SK-N-SH (cell line): ENCODE measurements at regions not wholly inside any gene's neighbourhood (a gene's known extent, or its start where the extent isn't known, plus 50 kb on each side); places are given as distances from the start of the nearest gene placed in this dataset.

Experiments used
- CTCF ChIA-PET: fragments of 300-600, 350-600 bp; formaldehyde crosslinking; extraction: SDS; loops from one replicate; lab custom pipeline; 2021; lab: Yijun Ruan, JAX
- POLR2A ChIA-PET: fragments of 350-600 bp; sonication (Branson Sonifier 250); formaldehyde crosslinking; extraction: SDS; loops from one replicate; lab custom pipeline; 2020; ENCODE audit warnings: antibody characterized with exemption, inconsistent platforms; lab: Yijun Ruan, JAX
- DNase-seq: peaks from one replicate; pipeline ENCODE4 v3.0.0; 2012
- H2AFZ ChIP-seq: fragments of 200-600 bp; sonication (generic); 2 replicates; pipeline ENCODE4 v1.8.1; 2016; ENCODE audit warnings: antibody characterized with exemption, mild to moderate bottlenecking, low read depth
- H3F3A ChIP-seq: fragments of 200-600 bp; sonication (generic); replicated peaks from 2 replicates; pipeline ENCODE3; 2016; ENCODE audit warnings: antibody characterized with exemption, mild to moderate bottlenecking; ENCODE audit not compliant: insufficient read depth
- H3K27ac ChIP-seq, 2 experiments: fragments of 200-500 bp in 1 of 2; fragments of 200-600 bp in 1 of 2; sonication (Bioruptor generic) in 1 of 2; sonication (generic), shearing (Covaris generic) in 1 of 2; 2 replicates each; pipeline versions ENCODE4 v1.5.1 to v1.6.1; 2014 to 2016; ENCODE audit warnings: low read depth in 2 of 2, inconsistent platforms in 1 of 2, low read length in 1 of 2, mild to moderate bottlenecking in 1 of 2, mixed read lengths in 1 of 2
- H3K27me3 ChIP-seq: fragments of 200-600 bp; sonication (generic), shearing (Covaris generic); 2 replicates; pipeline ENCODE4 v1.6.1; 2016; ENCODE audit warnings: mixed run types; ENCODE audit not compliant: insufficient read depth
- H3K36me3 ChIP-seq, 2 experiments: fragments of 200-500 bp in 1 of 2; fragments of 200-600 bp in 1 of 2; sonication (Bioruptor generic) in 1 of 2; sonication (generic) in 1 of 2; replicated peaks in 1 of 2; 2 replicates each; pipeline versions ENCODE3 to v1.5.1; 2014 to 2016; ENCODE audit warnings: low read length in 1 of 2, mild to moderate bottlenecking in 1 of 2; ENCODE audit not compliant: insufficient read depth in 2 of 2, control insufficient read depth in 1 of 2
- H3K4me1 ChIP-seq, 2 experiments: fragments of 200-500 bp in 1 of 2; fragments of 200-600 bp in 1 of 2; sonication (Bioruptor generic) in 1 of 2; sonication (generic), shearing (Covaris generic) in 1 of 2; 2 replicates each; pipeline versions ENCODE4 v1.5.1 to v1.6.1; 2014 to 2016; ENCODE audit warnings: low read depth in 1 of 2, low read length in 1 of 2, mixed run types in 1 of 2; ENCODE audit not compliant: insufficient read depth in 2 of 2, control insufficient read depth in 1 of 2
- H3K4me2 ChIP-seq: fragments of 200-600 bp; sonication (generic), shearing (Covaris generic); 2 replicates; pipeline ENCODE4 v1.6.1; 2017; ENCODE audit warnings: mixed run types
- H3K4me3 ChIP-seq, 2 experiments: fragments of 200-500 bp in 1 of 2; fragments of 200-600 bp in 1 of 2; sonication (Bioruptor generic) in 1 of 2; sonication (generic), shearing (Covaris generic) in 1 of 2; 2 replicates each; pipeline versions ENCODE4 v1.5.1 to v1.8.1; 2014 to 2016; ENCODE audit warnings: low read depth in 2 of 2, inconsistent platforms in 1 of 2, low read length in 1 of 2, mild to moderate bottlenecking in 1 of 2, mixed read lengths in 1 of 2, moderate library complexity in 1 of 2
- H3K79me2 ChIP-seq: fragments of 200-600 bp; sonication (generic); 2 replicates; pipeline ENCODE4 v1.8.1; 2017; ENCODE audit warnings: mild to moderate bottlenecking; ENCODE audit not compliant: insufficient read depth
- H3K9ac ChIP-seq: fragments of 200-600 bp; sonication (generic); 2 replicates; pipeline ENCODE4 v1.6.1; 2017; ENCODE audit warnings: mixed run types
- H3K9me2 ChIP-seq: fragments of 200-600 bp; sonication (generic); 2 replicates; pipeline ENCODE4 v1.6.1; 2017; ENCODE audit warnings: mixed run types
- H3K9me3 ChIP-seq: fragments of 200-600 bp; sonication (generic); 2 replicates; pipeline ENCODE4 v1.6.1; 2017; ENCODE audit warnings: mixed run types, mild to moderate bottlenecking, moderate library complexity
- H4K20me1 ChIP-seq: fragments of 200-600 bp; sonication (generic); 2 replicates; pipeline ENCODE4 v1.6.1; 2017; ENCODE audit warnings: mild to moderate bottlenecking, mixed run types; ENCODE audit not compliant: insufficient read depth
- CHD2 ChIP-seq: fragments of 150-350 bp; IDR thresholded peaks from 2 replicates; pipeline ENCODE4 v1.6.1; 2018; ENCODE audit warnings: low read length; ENCODE audit not compliant: partially characterized antibody
- ELF1 ChIP-seq: IDR thresholded peaks from 2 replicates; pipeline ENCODE4 v1.4.0; 2012
- GATA2 ChIP-seq: sonication (generic); formaldehyde crosslinking; IDR thresholded peaks from 2 replicates; pipeline ENCODE4 v1.5.0; 2020; ENCODE audit warnings: mild to moderate bottlenecking, missing genetic modification reagents
- MXI1 ChIP-seq: IDR thresholded peaks from 2 replicates; pipeline ENCODE4 v1.6.1; 2012; ENCODE audit warnings: mild to moderate bottlenecking, low read depth, low read length, improper control_type of control experiment
- NFIC ChIP-seq: IDR thresholded peaks from 2 replicates; pipeline ENCODE4 v1.4.0; 2012; ENCODE audit warnings: borderline replicate concordance
- POLR2AphosphoS5 ChIP-seq: IDR thresholded peaks from 2 replicates; pipeline ENCODE4 v1.6.1; 2012; ENCODE audit warnings: low read depth, low read length
- RAD21 ChIP-seq: IDR thresholded peaks from 2 replicates; pipeline ENCODE4 v1.6.1; 2012; ENCODE audit warnings: mild to moderate bottlenecking, low read length
- RCOR1 ChIP-seq: fragments of 150-350 bp; IDR thresholded peaks from 2 replicates; pipeline ENCODE4 v1.6.1; 2017; ENCODE audit warnings: antibody characterized with exemption, low read length
- REST ChIP-seq: IDR thresholded peaks from 2 replicates; pipeline ENCODE4 v1.6.1; 2012; ENCODE audit warnings: mild to moderate bottlenecking, low read depth, low read length, moderate library complexity
- RXRA ChIP-seq: IDR thresholded peaks from 2 replicates; pipeline ENCODE4 v1.4.0; 2012; ENCODE audit warnings: low read depth, mild to moderate bottlenecking, borderline replicate concordance
- TAF1 ChIP-seq: IDR thresholded peaks from 2 replicates; pipeline ENCODE4 v1.6.1; 2012; ENCODE audit warnings: low read depth, mild to moderate bottlenecking, low read length, moderate library complexity, borderline replicate concordance
- TCF12 ChIP-seq: IDR thresholded peaks from 2 replicates; pipeline ENCODE4 v1.4.0; 2012
- USF1 ChIP-seq: IDR thresholded peaks from 2 replicates; pipeline ENCODE4 v1.4.0; 2012; ENCODE audit warnings: low read depth, borderline replicate concordance
- YY1 ChIP-seq: IDR thresholded peaks from 2 replicates; pipeline ENCODE4 v1.4.0; 2012; ENCODE audit warnings: low read depth, mild to moderate bottlenecking
- WGBS: methylation state at CpG from one replicate; pipeline ENCODE4 v1.1.6; 2017; ENCODE audit warnings: low lambda C conversion rate; 5-methylcytosine and 5-hydroxymethylcytosine counted together
- TF ChIP-seq, protein P1 (sequence below): IDR thresholded peaks from 2 replicates; pipeline ENCODE4; 2012
- TF ChIP-seq, protein P2 (sequence below): fragments of 150-350 bp; IDR thresholded peaks from 2 replicates; pipeline ENCODE4 v1.6.1; 2016; ENCODE audit warnings: mild to moderate bottlenecking, low read depth, low read length
- TF ChIP-seq, protein P3 (sequence below): fragments of 150-350 bp; IDR thresholded peaks from 2 replicates; pipeline ENCODE4 v1.6.1; 2017; ENCODE audit warnings: antibody characterized with exemption, low read length, low read depth, borderline replicate concordance

DNA sequence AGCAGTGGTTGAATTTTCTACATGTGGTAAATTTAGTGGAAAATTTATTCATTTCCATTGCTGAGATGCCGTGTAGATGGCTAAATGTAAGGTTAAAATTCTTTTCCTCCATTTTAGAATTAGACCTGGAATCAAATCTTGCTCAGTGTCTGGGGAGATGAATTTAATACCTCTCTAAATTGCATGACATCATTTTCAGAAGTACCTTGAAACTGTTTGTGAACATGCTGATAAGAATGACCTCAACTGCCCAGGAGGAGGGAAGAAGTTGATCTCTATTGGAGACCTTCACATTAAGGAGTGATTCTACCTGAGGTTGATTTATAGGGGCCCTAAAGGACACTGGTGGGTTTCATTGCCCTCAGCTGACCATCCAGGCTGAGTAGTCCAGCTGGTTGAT, 116.7 kb upstream of the EGFLAM start:
- Histone ChIP-seq H4K20me1 (no peaks in the 10 kb centered on the region), H3K36me3 (no peaks in the 10 kb centered on the region), H3K4me1 (no peaks in the 10 kb centered on the region), H3K9me2 (no peaks in the 10 kb centered on the region), H3K27ac (no peak overlapping the region), H3K4me3 (no peak overlapping the region), H3F3A (no peaks in the 10 kb centered on the region), H3K27me3 (peaks cover 10% of the 10 kb centered on the region; the same call in 1 of the 2 replicates), H2AFZ (no peak overlapping the region), H3K79me2 (no peaks in the 10 kb centered on the region), H3K9me3 (no peaks in the 10 kb centered on the region), H3K9ac (no peak overlapping the region), H3K4me2 (no peak overlapping the region)
- ChIA-PET POLR2A (no interaction called here), CTCF (no interaction called here)
- TF ChIP-seq, protein P1, sequence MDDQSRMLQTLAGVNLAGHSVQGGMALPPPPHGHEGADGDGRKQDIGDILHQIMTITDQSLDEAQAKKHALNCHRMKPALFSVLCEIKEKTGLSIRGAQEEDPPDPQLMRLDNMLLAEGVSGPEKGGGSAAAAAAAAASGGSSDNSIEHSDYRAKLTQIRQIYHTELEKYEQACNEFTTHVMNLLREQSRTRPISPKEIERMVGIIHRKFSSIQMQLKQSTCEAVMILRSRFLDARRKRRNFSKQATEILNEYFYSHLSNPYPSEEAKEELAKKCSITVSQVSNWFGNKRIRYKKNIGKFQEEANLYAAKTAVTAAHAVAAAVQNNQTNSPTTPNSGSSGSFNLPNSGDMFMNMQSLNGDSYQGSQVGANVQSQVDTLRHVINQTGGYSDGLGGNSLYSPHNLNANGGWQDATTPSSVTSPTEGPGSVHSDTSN: no peak
- TF ChIP-seq, protein P2, sequence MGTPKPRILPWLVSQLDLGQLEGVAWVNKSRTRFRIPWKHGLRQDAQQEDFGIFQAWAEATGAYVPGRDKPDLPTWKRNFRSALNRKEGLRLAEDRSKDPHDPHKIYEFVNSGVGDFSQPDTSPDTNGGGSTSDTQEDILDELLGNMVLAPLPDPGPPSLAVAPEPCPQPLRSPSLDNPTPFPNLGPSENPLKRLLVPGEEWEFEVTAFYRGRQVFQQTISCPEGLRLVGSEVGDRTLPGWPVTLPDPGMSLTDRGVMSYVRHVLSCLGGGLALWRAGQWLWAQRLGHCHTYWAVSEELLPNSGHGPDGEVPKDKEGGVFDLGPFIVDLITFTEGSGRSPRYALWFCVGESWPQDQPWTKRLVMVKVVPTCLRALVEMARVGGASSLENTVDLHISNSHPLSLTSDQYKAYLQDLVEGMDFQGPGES: no peak
- no peak for TF ChIP-seq USF1
- TF ChIP-seq TAF1: no peak
- no peak for TF ChIP-seq RCOR1
- no peak for TF ChIP-seq NFIC
- TF ChIP-seq MXI1: no peak
- 18% methylated on average over 1 of the region's 1 CpG for WGBS
- no peak for DNase-seq

DNA sequence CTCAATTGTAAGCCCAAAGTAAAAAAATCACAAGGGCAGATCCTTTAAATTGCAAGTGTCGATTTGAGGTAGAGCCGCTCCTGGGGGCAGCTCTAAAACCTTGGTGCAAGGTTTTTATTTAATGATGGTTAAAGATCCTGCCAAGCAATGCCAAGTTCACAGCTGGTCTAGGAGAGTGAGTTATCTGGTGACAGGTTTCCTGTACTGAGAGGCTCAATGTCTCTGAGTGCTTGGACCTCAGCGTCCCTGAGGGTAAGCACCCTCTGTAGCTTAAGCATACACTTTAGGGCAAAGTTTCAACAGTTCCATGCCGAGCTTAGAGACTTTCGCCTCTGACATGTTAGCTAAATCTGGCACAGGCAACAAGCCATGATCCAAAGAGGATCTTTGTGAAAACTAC, 119.8 kb upstream of the EGFLAM start:
- ChIA-PET POLR2A (no interaction called here), CTCF (interaction anchor here (0.6 to 0.9 kb wide), 2 partner anchors 79 to 446 kb away, joined by 3 read pairs; no protein-coding TSS in a partner anchor)
- TF ChIP-seq RAD21: no peak
- no peak for TF ChIP-seq RXRA
- TF ChIP-seq TCF12: no peak
- TF ChIP-seq REST: no peak
- TF ChIP-seq YY1: no peak
- TF ChIP-seq POLR2AphosphoS5: no peak
- TF ChIP-seq USF1: no peak
- no peak for TF ChIP-seq GATA2 (CRISPR knock-in tag)
- TF ChIP-seq, protein P3, sequence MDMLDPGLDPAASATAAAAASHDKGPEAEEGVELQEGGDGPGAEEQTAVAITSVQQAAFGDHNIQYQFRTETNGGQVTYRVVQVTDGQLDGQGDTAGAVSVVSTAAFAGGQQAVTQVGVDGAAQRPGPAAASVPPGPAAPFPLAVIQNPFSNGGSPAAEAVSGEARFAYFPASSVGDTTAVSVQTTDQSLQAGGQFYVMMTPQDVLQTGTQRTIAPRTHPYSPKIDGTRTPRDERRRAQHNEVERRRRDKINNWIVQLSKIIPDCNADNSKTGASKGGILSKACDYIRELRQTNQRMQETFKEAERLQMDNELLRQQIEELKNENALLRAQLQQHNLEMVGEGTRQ: no peak
- TF ChIP-seq ELF1: no peak
- no peak for TF ChIP-seq CHD2
- TF ChIP-seq RCOR1: no peak
- no peaks in the 10 kb centered on the region for H4K20me1 ChIP-seq
- no peak overlapping the region for H3K4me2 ChIP-seq
- H3K36me3 ChIP-seq: no peaks in the 10 kb centered on the region
- no peak overlapping the region for H3K4me3 ChIP-seq
- H3K27me3 ChIP-seq: peaks cover 38% of the 10 kb centered on the region; the same call in 1 of the 2 replicates
- no peak for DNase-seq
- H3K9ac ChIP-seq: no peak overlapping the region
- H3K9me2 ChIP-seq: no peaks in the 10 kb centered on the region
- no peaks in the 10 kb centered on the region for H3K9me3 ChIP-seq
- H3K79me2 ChIP-seq: no peaks in the 10 kb centered on the region
- no peak overlapping the region for H2AFZ ChIP-seq
- WGBS: under 1% methylated on average over 5 of the region's 5 CpGs
- no peaks in the 10 kb centered on the region for H3F3A ChIP-seq
- H3K27ac ChIP-seq: no peak overlapping the region
- no peaks in the 10 kb centered on the region for H3K4me1 ChIP-seq
